NCI-H2081 (cell line): ENCODE measurements at regions not wholly inside any gene's neighbourhood (a gene's known extent, or its start where the extent isn't known, plus 50 kb on each side); places are given as distances from the start of the nearest gene placed in this dataset.

Source experiments
- DNase-seq, 2 experiments: peaks; one replicate each; lab custom pipeline; 2025; lab: John Stamatoyannopoulos, UW

DNA sequence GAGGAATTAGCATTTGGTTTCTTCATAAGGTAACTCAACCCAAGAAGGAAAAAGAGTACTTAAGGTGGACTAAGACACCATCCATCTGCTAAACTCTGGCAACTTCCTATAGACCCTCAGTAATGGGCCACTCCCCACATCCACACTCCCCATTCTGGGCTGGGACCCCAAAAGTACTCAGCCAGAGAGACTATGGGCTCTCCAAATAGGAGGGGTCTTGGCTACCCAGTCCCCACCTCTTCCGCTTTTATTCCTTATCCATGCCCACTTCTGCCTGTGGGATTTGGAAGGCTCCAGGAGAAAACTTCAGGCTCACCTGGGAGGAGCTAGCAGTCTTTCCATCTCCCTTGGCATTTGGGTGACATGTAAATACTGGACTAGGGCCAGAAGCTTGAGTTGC lies 164.5 kb upstream of the CCL2 start:
- no peak for DNase-seq

DNA sequence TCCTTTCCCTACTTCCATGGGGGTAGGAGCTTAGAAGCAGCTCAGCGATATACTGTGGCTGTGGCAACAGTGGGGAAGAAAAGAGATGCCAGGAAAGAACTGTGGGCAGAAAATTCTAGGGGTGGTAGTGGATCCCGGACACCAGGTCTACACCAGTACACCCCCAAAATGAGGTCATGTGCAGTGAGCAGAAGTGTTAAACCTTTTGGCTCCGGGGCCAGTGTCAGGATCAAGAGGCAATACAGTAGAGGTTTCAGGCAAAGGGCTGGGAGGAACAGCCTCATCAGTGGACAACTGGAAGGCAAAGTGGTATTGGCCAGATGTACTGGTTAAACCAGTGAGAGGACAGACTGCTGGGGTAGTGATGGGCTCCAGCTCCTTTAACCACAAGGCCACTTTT lies 163.1 kb upstream of the CCL2 start:
- no peak for DNase-seq

DNA sequence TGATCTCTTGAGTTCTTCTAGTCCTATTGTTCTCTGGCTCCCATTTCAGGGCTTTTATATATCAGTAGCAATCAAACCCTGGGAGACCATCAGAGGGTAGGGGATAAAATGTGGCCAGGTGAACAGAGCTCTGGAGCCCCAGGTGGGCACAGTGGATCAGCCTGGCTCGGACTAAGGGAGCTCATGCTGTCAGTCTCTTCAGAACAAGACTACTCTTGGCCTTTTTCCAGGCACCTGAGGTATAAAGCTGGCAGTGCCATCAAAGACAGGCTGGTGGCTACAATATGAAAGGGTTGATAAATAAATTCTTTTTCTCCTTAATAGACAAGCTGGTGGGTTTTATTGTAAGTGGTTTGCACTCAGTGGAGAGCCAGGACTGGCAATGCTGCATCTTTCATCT lies 160.0 kb upstream of the CCL2 start:
- no peak for DNase-seq

DNA sequence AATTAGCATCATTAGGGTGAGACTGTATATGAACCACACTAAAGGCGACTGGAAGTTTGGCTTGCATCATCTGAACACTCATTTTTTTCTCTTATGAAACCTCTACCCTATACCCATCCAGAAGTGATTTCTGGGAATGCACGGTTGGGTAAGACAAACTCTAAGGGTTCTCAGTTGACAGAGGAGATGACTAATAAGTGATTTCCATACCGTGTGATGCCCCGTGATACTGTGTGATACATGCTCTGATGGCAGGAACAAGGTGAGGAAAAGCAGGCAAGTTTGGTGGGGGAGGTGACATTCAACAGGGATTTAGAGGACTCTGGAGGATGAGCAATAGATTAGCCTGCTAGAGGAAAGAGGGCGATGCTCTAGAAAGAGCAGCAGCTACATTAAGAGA lies 156.4 kb upstream of the CCL2 start:
- no peak for DNase-seq

DNA sequence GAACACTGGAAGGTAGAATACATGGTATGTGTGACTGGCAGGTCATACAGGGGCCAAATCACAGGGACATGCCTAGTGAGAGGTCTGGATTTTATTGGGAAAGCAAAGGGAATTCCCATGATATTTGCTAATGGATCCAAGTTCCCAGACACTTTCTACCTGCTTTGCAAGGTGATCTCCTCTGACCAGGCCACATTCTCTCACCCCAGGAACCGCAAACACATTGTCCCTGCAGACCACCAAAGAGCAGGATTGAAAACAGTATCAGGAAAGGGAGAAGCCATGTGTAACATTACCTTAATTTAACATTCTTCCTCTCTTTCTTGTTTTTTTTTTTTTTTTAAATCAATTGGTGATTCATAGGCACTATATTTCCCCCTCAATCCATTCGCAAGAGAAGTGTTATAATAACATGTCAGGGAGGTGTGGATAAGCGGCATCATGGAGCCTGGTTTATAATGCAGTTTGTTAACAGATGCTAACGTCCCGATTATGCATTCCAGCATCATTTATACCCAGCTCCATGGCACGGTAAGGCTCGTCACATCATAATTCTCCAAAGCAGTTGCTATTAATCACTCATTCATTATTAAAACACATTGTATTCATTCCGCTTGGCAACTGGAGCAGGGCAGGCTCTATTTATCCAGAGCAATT lies 155.1 kb upstream of the CCL2 start:
- DNase-seq, result no peak

DNA sequence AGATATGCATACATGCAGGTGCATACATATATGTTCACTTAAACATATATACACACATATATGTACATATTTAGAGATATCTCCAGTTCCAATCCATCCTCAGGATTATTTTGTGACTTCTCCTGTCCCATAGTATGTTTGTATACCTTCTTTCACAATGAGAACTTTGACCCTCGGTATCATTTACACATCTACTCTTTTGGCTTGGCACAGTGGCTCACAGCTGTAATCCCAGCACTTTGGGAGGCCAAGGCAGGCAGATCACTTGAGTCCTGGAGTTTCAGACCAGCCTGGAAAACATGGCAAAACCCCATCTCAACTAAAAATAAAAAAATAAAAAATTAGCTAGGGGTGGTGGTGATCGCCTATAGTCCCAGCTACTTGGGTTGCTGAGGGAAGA lies 148.1 kb upstream of the CCL2 start:
- DNase-seq, result no peak

DNA sequence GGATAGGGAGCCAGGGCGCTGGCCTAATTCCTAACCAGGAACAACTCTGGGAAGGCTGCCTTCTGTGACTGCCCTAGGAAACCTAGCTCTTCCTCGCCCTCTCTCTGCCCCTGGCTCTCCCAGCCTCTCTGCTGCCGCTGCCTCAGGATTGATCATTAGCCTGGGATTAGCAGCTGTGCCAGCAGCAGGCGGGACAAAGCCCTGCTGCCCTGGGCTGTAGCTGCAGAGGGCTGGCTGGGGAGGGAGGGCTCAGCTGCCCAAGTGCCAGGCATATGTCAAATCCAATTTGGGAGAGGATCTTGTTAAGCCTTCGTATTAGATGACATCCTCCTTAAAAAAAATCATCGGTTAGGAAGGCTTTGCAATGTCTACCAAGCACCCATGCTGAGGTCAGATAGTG lies 144.8 kb upstream of the CCL2 start:
- no peak for DNase-seq

DNA sequence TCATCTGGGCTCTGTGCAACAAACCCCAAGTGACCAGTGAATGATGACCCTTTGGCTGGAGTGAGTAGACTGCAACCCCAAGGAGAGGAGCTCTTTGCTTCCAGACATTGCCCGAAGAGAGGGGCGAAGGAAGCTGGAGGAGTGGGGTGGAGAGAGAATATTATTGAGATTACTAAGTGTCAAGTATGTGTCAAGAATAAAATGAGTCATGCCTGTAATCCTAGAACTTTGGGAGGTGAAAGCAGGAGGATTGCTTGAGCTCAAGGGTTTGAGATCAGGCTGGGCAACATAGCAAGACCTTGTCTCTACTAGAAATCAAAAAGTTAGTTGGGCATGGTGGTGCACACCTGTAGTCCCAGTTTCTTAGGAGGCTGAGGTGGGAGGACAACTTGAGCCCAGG lies 142.0 kb upstream of the CCL2 start:
- DNase-seq, result no peak

DNA sequence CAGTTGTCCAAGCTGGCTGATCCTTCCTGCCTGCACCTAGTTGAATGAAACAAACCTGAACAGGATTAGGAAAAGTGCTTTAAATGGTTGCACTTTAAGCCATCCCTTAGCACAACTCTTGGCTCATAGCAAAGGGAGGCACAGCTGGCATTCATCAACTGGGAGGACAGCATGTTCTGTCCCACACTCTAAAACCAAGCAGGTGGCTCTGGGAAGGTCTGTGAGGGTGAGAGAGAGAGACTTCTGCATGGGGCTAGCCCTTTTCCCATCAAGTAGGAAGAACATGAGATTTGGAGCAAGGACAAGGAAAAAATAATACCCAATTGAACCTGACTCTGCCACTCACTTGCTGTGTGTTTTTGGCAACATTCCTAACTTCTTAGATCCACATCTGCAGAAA lies 140.9 kb upstream of the CCL2 start:
- DNase-seq, result no peak

DNA sequence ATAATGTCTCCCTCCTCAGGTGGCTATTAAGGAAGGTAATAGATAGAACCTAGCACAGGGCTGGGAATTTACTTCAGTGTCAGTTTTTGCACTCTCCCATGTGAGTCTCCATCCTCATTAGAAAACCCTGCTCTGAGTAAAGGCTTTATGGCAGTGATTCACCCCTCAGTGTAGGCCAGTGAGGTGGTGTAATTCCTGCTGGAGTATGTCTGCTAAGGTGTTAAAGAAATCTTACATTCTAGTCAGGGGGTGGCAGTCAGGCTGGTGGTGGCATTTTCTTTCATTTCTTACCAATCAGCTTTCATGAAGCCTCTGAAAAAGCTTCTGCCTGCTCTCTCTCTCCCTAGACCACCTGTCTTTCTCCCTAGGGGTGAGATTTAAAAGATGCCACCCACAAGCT lies 138.8 kb upstream of the CCL2 start:
- DNase-seq, result no peak

DNA sequence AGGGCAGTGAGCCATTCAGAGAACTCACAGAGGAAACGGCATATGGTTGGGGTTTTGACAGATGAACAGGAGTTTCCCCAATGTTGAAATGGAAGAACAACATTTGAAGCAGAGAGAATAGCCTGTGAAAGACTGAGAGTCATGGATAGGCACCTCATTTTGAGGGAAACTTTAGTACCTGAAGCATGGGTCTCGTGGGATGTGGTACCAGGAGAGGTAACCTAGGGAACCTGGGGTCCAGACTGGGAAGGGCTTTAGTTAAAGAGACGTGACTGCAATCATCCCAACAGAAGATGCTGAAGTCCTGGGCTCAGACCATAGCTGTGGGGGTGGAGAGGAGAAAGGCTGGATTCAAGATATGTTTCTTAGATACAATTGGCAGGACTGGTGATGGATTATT lies 137.8 kb upstream of the CCL2 start:
- DNase-seq, result no peak

DNA sequence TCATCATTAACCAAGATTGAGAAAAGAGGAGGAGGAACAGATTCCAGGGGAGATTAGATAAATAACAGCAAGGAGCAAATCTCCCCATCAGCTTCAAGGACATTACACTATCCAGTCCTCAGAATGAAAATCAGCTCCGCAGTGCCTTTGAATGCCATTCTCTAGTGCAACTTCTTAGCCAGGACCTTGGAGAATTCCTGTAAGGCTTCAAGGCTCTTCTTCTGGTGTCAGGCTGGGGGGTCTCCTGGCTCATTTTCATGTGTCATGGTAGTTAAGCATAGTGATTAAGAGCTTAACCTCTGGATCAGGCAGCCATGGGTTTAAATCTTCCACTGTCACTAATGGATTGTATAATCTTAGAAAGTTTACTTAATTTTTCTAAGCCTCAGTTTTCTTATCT lies 137.3 kb upstream of the CCL2 start:
- no peak for DNase-seq

DNA sequence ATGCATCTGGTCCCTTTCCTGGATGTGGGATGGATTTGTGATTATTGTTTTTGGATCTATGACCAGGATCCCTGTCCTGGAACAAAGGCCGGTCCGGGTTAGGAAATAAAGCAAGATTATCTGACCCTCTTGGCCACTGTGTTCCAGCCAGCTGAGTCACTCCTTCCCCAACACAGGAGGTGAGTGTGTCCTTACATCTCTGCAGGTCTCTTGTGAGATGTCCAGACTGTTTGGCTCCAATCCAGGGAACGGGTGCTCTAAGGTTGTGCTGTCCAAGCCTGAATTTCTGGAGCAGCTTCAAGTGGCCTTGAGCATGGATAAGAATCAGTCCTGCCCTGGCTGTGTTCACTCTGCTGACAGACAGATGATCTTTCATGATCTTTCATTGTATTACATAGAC lies 136.5 kb upstream of the CCL2 start:
- DNase-seq, result no peak

DNA sequence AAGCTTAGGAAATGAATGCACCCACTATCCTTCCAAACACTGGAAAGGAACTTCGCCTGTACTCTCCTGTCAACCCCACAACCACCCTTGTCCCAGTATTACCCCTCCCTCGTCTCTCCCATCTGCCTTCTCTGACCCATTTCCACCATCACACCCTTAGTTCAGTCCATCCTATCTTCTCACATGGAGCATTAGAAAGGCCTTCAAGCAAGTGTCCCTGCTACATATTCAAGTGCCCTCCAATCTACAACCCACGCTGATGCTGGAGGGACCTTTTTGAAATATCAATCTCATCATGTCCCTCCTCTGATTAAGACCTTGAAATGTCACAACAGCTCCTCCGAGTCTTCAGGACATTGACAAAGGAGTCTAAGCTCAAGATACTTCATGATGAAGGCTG lies 133.8 kb upstream of the CCL2 start:
- no peak for DNase-seq

DNA sequence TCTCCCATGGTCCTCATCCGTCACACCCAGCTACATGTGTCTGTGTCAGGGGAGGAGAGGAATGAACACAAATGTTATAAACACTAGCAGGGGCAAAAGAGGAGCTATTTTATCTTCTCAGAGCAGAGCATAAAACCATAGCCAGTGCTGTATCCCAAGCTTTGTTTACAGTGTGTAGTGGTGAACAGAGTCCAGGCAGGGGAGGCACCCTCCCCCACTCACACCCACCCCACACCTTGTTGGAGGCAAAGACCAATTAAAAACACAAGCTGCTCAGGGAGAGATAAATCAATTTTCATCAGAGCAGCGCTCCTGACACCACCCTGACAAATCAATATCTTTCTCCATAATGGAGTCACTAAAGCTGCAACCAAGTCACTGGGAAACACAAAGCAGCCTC lies 132.6 kb upstream of the CCL2 start:
- DNase-seq, result no peak

DNA sequence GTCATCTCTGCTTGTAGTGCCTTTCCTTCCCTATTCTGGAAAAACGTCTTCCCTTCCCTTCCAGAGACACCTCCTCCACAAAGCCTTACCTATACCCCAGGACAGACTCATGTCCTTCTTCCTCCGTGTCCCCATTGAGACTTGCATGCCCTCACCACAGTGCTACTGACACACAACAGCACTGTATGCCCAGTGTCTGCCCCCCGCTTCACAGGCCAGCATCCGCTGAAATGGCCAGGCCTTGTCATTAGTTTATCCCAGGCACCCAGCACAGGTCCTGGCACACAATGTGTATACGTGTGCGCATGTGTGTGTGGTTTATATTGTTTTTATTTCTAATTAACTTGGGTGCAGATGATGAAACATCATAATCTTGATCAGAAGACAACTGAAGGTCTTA lies 130.1 kb upstream of the CCL2 start:
- no peak for DNase-seq

DNA sequence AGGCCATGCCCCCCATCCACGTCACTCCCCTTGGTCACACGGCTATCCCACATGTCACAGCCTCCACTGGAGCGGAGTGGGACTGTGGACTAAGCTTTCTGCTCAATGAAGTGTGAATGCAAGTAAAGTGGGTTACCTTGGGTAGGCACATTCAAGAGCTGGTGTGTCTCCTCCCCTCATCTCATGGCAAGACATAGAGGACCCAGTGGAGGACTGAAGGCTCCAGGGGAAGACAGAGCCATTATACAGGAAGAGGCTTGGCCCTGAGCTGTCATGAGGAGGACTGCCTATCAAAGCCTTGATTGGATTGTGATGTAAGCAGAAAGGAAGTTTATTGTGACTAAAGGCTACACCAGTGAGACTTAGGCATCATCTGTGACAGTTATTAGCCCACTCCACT lies 129.2 kb upstream of the CCL2 start:
- no peak for DNase-seq

DNA sequence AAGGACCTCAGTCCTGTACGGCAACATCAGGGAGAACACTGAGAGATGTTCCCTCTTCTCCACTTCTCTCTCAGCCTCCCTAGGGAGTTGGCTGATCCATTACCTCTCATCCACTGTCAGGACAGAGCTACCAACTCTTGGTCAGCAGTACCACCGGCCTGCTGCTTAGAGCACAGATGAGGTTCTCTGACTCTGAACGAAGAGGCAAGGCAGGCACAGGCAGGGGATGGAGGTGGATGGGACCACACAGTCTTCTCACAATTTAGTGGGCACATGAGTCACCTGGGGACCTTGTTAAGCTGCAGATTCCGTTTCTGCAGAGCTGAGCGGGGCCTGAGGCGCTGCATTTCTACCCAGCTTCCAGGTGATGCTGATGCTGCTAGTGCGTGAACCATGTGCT lies 128.6 kb upstream of the CCL2 start:
- no peak for DNase-seq

DNA sequence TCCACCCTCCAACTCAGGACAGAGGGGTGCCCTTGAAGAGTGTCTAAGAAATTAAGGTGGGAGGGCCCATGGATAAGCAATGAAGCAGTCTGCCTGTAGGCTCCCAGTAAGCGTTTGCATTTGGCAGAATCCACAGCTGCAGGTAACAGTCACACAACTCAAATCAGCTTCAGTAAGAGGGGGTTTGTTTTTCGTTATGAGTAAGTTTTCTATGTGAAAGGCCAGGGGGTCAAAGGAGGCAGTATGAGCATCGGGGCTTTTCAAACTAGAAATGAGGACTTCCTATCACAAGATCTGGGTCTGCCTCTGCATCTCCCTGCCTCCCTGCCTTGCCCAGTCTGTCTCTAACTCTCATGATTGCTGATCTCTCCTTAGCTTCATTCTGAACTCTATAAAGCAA lies 128.1 kb upstream of the CCL2 start:
- no peak for DNase-seq

DNA sequence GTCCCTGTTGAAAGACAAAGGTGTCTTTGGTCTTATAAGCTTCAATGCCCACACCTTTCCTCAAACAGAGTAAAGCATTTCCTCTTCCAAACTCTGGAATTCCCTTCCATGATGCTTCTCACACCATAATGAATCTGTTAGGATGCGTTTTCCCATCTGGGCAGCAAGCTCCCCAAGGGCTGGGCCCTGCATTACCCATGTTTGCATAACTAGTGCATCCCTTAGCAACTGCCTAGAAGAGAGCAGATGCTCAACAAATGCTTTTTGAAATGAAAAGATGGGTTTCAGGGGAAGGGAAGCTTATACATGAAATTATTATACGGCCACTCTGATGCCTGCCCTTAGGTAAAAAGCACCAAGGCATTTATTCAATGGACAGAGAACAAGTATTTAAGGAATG lies 124.5 kb upstream of the CCL2 start:
- DNase-seq, result no peak

DNA sequence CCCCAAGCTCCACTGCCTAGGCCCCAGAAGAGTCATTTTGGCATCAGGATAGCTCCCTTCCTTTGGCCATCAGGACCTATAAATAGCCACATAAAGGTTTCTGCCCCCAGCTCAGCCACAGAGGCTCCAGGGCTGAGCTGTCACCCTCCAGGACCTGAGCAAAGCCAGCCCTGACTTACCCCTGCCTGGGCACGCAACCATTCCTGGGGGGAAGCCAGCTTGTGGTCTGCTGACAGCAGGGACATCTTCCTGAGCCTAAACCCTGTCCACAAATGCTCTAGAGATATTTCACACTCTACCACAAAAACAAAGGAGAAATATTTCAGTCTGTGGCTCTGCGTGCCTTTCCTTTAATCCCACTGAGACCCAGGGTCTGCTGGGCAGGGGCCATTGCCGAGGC lies 123.7 kb upstream of the CCL2 start:
- DNase-seq, result no peak

DNA sequence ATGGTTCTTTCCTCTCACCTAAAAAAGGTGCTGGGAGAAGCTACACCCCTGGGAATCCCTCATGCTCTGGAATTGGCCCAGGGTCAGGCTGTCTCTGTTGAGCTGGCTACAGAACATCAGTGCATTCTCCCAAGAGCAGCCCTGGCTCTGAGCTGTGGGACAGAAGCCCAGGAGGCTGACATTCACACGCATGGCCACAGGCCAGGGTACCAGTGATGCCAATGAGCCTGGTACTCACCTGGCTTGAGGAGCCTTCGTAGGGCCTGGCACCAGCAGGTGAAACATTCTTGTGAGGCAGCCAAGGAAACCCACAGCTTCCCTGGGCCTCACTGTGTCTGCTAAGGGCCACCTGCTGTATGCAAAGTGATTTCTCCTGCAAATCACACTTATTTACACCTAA lies 121.7 kb upstream of the CCL2 start:
- no peak for DNase-seq

DNA sequence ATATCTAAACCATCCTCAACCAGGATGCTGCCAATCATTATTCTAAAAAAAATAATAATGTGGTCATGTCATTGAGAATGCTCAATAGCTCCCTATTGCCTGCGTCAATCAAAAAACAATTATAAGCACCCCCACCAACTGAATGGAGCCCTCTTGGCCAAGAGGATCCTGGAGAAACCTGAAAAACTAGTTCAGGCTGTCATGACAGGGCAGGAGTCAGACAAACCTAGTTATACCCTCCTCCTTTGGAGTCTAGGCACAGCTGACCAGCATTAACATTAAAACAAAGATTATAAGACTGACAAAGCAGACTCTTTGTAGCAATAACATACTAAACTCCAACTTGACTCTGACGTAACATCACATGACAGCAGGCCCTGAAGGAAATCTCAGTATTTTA lies 119.2 kb upstream of the CCL2 start:
- no peak for DNase-seq

DNA sequence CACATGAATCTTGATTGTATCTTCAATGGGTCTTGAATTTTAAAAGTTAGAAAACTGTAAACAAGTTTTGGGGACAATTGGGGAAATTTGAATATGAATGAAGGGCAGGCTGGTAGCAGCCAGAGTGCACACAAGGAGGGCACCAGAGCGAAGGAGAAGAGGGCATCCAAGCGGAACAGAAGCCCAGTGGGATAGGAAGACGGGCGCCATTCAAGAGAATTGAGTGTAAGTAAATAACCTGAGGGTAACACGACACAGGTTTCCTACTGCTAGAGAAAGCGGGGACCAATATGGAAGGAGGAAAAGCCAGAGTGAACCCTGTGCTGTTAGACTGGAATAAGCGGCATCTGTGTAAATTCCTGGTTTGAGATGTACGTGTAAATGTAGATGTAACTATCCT lies 115.1 kb upstream of the CCL2 start:
- DNase-seq, result no peak

DNA sequence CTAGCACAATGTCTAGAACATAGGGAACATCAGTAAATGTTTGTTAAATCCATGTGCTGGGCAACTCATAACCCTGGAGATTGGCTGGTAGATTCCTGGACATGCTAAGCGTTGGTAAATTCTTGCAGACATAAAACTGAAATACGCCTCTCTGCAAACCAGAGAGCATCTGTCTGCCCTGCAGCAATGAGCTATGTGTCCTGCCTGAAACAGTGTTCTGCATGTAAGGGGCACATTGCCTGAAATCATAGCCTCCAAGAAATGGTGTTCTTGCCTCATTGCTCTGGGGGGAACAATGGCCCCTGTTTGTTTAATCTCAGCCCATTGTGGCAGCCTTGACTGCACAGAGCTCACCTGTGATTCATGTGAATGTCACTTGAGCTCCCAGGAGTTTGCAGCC lies 113.5 kb upstream of the CCL2 start:
- no peak for DNase-seq
